ENCODE measurements at regions not wholly inside any gene's neighbourhood (a gene's known extent, or its start where the extent isn't known, plus 50 kb on each side); places are given as distances from the start of the nearest gene placed in this dataset.

DNA sequence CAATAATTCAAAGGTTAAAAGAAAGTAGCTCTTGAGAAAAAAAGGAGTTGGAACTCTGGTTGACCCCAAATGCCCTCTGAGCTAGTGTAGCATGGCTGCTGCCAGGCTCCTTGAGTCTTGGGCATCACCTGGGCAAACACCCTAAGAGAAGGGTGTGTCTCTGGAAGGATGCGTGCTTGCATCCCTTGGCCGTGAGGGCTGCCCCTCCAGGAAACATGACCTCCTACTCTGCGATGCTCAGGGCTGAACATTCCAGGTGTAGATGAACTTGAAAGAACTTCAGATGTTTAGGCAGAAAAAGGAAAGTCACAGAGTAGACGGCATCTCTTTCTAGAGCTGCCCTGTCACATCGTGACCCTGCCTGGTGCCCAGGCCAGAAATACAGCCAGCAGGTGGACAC lies 189.4 kb upstream of the TCERG1L start:
- DNase-seq (ENCODE audit: missing footprints) (no peak), ATAC-seq (no peak)
- intact Hi-C loops (cut with DNase I) = no loop called here

GRCh38 chr10:131503992-131504391 lies 192.5 kb upstream of the TCERG1L start:
- intact Hi-C loops (cut with DNase I) = no loop called here
- no peak for DNase-seq (ENCODE audit: missing footprints)
- ATAC-seq = no peak

DNA sequence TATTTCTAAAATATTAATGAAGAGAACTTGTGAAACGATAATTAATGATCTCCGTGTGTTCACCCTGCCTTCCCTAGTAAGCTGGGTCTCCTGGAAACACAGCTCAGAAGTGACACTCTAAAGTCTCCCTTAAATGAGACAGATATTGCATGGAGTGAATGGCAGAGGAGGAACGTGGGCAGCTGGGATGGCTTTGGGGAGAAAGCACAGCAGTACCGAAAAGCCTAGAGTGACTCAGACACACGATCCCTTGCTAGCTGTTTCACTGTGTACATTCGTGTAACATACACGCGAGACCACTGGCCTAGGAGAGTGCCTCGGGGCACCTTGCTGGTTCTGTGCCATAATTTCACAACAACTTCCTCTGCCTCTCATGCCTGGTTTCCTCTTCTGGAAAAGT lies 199.9 kb upstream of the TCERG1L start:
- DNase-seq (ENCODE audit: missing footprints) (no peak), ATAC-seq (no peak)
- intact Hi-C loops (cut with DNase I) = no loop called here

DNA sequence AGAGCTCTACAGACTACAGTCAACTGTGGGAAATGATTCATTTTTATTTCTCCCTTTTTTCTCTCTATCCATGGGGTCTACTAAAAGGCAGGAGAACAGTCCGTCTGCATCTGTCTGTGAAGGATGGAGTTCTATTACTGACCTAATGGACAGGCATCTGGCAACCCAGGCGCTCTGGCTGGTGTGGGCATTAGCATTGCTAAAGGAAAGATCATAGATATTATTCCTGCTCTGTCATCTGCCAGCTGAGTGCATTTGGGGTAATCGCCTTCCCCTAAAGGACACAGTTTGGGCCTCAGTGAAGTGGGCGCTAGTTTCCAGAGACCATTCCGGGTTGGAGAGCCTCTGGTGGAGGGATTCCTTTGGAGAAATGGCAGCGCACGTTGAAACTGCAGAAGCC lies 201.3 kb upstream of the TCERG1L start:
- DNase-seq (ENCODE audit: missing footprints) (no peak), ATAC-seq (no peak)
- intact Hi-C loops (cut with DNase I) = no loop called here

- DNase-seq (ENCODE audit: missing footprints) (no peak), ATAC-seq (no peak)
- intact Hi-C loops (cut with DNase I) = no loop called here
These were observed 201.9 kb upstream of the TCERG1L start for GRCh38 chr10:131513445-131513844.

DNA sequence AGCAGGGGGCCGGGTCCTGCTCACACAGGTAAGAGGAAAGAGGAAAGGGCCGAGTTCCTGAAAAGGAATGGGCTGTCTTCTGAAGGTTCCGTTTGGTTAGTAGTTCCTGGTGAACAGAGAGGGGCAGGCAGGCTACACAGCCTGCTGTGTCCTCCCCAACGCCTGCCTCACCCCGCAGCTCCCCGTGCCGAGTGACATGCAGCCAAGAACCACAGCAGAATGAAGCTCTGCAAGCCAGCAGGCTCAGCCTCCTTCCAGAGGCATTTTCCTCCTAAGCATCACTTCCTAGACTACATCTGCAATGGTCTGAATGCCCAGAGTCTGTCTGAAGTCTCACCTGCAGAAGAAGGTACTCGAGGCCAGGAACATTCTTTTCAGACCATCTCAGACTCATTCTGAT lies 202.4 kb upstream of the TCERG1L start:
- intact Hi-C loops (cut with DNase I) = no loop called here
- ATAC-seq (no peak), DNase-seq (ENCODE audit: missing footprints) (no peak)

DNA sequence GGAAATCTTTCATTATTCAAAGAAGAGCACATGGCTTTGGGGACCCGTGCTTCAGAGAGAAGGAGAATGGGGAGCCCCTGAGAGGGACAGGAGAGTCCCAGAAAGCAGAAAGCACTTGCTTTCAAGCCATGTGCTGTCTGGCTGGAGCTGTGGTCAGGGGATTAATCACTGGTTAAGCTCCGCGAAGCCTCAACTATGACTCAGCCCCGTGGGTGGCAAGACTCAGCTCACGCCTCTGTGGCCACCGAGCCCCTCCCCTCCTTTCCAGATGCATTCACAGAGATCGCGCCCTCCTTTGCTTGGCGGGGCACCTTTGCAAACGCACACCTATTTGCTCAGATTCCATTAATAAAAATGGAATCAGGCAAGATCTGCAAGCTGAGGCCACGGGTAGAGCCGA lies 202.9 kb upstream of the TCERG1L start:
- intact Hi-C loops (cut with DNase I) = no loop called here
- ATAC-seq = no peak
- DNase-seq (ENCODE audit: missing footprints) = no peak

- intact Hi-C loops (cut with DNase I) = no loop called here
- DNase-seq (ENCODE audit: missing footprints) = no peak
- no peak for ATAC-seq
These were observed 204.8 kb upstream of the TCERG1L start for GRCh38 chr10:131516285-131516684.

- intact Hi-C loops (cut with DNase I) = no loop called here
- no peak for DNase-seq (ENCODE audit: missing footprints)
- ATAC-seq = no peak
These were observed 206.3 kb upstream of the TCERG1L start for GRCh38 chr10:131517781-131518180.

- no peak for ATAC-seq
- intact Hi-C loops (cut with DNase I) = no loop called here
- DNase-seq (ENCODE audit: missing footprints) = no peak
These were observed 208.4 kb upstream of the TCERG1L start for GRCh38 chr10:131519723-131520605.

GRCh38 chr10:131531265-131532190 lies 220.0 kb upstream of the TCERG1L start:
- ATAC-seq (no peak), DNase-seq (ENCODE audit: missing footprints) (no peak)
- intact Hi-C loops (cut with DNase I) = no loop called here

GRCh38 chr10:131532291-131532690 lies 220.8 kb upstream of the TCERG1L start:
- ATAC-seq = no peak
- no peak for DNase-seq (ENCODE audit: missing footprints)
- intact Hi-C loops (cut with DNase I) = no loop called here

GRCh38 chr10:131532745-131533341 lies 221.3 kb upstream of the TCERG1L start:
- intact Hi-C loops (cut with DNase I) = no loop called here
- ATAC-seq = no peak
- DNase-seq (ENCODE audit: missing footprints) = no peak

GRCh38 chr10:131533846-131534526 lies 222.5 kb upstream of the TCERG1L start:
- ATAC-seq = no peak
- DNase-seq (ENCODE audit: missing footprints) = no peak
- intact Hi-C loops (cut with DNase I) = no loop called here

- DNase-seq (ENCODE audit: missing footprints) (no peak), ATAC-seq (no peak)
- intact Hi-C loops (cut with DNase I) = no loop called here
These were observed 223.3 kb upstream of the TCERG1L start for GRCh38 chr10:131534836-131535235.

DNA sequence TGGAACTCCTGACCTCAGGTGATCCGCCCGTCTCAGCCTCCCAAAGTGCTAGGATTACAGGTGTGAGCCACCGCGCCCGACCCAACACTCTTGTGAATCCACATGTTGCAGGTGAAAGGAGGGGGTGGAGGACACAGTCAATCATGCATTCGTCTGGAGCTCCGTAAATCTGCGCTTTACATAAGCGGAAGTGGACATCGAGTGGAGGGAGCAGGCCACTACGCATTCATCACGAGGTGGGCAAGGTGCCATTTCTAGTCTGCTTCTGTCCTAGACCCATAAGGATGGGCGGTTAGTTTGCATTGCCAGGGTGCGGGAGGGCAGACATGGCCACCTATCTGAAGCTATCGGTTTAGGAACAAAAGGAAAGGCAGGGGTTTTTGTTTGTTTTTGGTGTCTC lies 225.2 kb upstream of the TCERG1L start:
- intact Hi-C loops (cut with DNase I) = no loop called here
- ATAC-seq = no peak
- no peak for DNase-seq (ENCODE audit: missing footprints)

GRCh38 chr10:131537281-131537680 lies 225.8 kb upstream of the TCERG1L start:
- DNase-seq (ENCODE audit: missing footprints) = no peak
- ATAC-seq = no peak
- intact Hi-C loops (cut with DNase I) = no loop called here

DNA sequence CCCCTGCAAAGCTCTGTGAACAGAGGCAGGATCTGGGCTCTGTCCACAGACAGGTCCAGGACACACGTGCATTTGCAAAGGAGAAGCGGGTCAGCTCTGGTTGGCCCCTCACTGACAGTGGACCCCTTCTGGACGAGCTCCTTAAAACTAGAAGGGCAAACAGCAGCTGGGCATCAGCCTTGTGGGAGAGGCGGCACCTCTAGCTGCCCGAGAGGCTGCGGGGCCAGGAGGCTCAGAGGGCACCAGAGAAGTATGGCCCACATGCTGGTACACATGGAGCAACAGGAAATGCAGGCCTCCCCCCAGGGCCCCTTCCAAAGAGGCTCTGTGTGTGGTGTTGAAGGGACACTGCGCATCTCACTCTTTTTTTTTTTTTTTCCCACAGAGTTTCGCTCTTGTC lies 233.0 kb upstream of the TCERG1L start:
- DNase-seq (ENCODE audit: missing footprints) (no peak), ATAC-seq (no peak)
- intact Hi-C loops (cut with DNase I) = no loop called here
